HG02884 (cell line): ENCODE measurements at regions not wholly inside any gene's neighbourhood (a gene's known extent, or its start where the extent isn't known, plus 50 kb on each side); places are given as distances from the start of the nearest gene placed in this dataset.

Experiments used
- ATAC-seq: cut with Tn5 transposase; IDR thresholded peaks from one replicate; pipeline ENCODE4 v1.9.1; 2021; ENCODE audit warnings: mild to moderate bottlenecking, moderate library complexity; ENCODE audit not compliant: unreplicated experiment

DNA sequence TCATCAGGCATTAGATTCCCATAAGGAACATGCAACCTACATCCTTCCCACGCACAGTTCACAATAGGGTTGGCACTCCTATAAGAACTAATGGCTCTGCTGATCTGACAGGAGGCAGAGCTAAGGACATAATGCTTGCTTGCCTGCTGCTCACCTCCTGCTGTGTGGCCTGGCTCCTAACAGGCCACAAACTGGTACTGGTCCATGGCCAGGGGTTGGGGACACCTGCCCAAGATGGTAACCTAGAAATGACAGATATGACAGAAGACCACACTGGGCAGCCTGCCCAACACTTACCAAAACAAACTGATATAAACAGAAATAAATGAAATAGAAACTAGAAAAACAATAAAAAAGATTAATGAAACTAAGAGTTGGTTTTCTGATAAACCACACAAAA is 325.6 kb downstream of the SEC23A start:
- ATAC-seq: no peak

GRCh38 chr14:38775986-38776385 is 327.0 kb downstream of the SEC23A start:
- no peak for ATAC-seq

DNA sequence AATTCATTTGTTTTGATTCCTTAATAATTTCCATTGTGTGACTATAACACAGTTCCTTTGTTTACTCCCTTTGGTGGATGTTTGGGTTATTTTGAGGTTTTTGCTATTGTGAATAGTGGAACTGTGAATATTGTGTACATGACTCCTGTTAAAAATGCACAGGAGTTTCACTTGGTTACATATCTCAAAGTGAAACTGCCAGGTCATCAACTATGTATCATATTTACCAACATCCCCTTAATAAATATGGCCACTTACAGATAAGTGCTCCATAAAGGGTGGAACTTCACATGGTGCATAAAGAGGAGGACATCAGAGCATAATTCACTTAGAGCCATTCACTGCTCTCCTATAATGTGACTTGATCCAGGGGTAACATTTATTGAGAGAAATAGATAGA is 328.9 kb downstream of the SEC23A start:
- ATAC-seq: no peak

GRCh38 chr14:38770251-38770650 is 332.8 kb downstream of the SEC23A start:
- no peak for ATAC-seq

GRCh38 chr14:38762845-38763244 is 340.2 kb downstream of the SEC23A start:
- no peak for ATAC-seq

DNA sequence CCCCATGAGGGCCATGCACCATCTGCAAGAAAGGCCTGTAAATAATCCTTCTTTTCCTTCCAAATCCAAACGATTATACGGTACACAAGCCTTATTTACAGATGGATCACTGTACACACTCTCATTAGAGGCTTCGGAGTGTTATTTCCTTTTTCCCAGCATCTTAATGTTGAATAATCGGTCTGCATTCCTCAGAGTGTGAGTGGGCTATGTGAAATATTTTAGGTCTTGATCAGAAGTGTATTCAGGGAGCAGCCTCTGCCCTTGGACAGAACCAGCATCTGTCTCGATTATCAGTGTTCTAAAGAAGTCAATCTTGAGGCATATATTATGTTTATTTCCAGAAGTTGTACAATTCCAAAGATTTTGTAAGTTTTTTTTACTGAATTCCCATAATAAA is 340.6 kb downstream of the SEC23A start:
- ATAC-seq: no peak

DNA sequence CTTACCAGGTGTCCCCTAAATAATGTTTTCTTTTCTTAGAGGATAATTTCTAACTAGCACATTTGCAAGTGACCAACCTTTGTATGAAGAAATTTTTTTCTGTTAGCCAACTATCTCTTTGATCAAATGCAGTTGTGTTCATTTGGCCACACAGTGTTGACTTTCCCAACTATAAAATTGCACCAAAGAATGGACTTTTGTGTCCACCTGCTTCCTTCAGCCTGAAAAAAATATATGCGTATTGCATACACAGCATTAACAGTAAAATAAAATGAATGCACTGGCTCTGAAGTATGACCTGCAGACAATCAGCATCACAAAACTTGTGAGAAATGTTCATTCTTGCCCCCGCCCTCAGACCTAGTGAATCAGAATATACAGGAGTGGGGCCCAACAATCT is 342.0 kb downstream of the SEC23A start:
- ATAC-seq: no peak

GRCh38 chr14:38758661-38759060 is 344.4 kb downstream of the SEC23A start:
- ATAC-seq: no peak

DNA sequence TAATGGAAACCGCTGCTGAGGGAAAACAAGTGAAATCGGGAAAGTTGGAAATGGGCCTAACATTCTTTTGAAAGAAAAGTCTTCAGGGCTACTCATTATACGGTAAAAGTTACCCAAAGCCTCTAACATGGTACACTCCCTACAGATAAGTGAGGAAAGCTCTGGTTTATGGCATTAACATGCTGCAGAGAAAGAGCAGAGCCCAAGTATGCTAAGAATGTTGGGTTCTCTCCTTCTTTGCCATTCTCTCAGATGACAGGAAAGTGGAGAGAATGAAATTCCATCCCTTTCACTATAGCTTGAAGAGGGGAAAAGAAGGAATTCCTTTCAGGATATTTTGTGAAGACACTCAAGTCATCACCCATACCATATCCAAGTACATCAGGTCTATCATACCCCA is 348.0 kb downstream of the SEC23A start:
- ATAC-seq: no peak

- ATAC-seq: no peak
Measured at GRCh38 chr14:38752750-38753149, 350.3 kb downstream of the SEC23A start.

DNA sequence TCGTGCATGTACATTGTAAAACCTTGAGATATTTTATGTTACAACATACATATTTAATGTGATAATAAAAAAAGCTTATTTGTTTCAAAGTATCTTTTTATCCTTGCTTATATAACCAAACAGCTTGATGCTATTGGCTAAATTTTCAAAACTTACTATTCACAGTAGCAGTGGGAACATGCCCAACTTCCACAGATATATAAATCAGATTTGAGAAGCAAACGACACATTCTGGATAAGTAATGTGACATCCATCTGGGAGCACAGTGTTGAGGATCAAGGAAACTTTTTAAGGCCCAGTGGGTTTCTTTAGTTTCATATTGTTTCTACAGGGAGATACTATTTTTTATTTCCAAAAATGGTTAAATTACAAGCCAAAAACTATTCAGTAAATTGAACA is 350.7 kb downstream of the SEC23A start:
- ATAC-seq: no peak

- no peak for ATAC-seq
Measured at GRCh38 chr14:38751459-38751858, 351.6 kb downstream of the SEC23A start.

GRCh38 chr14:38749936-38750335 is 353.1 kb downstream of the SEC23A start:
- ATAC-seq: no peak

GRCh38 chr14:38745861-38746260 is 357.2 kb downstream of the SEC23A start:
- ATAC-seq: no peak

- ATAC-seq: no peak
Measured at GRCh38 chr14:38743966-38744584, 359.0 kb downstream of the SEC23A start.

DNA sequence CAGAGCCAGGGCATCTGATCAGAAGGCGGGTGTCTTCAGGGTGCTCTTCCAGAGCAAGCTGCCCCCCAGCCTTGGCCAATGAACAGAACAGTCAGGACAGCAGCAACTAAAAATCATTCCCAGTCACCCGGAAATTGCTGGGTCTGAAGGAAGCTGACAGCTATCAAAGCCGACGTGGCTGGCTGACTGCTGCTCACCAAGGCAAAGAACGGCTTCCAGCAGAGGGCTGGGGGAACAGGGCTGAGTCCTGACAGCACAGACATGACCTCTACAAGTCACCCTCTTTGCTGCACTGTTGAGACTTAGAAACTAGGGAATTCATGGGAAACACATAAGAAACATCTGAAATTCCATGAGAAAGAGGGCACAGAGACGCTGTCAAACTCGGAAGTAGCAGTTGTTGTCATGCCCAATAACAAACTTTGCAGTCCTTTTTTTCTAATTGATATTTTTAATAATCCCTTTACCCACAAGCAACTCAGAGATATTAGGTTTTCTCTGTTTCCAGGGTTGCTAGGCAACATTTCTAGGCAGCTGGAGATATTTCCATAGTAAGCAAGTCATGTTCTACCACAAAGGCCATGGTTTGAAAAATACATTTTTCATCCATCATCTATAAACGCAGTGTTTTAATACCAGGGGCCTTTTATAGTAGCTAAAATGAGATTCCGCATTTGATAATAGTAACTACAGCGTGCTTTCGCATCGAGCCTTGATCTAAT is 365.2 kb downstream of the SEC23A start:
- ATAC-seq: no peak

DNA sequence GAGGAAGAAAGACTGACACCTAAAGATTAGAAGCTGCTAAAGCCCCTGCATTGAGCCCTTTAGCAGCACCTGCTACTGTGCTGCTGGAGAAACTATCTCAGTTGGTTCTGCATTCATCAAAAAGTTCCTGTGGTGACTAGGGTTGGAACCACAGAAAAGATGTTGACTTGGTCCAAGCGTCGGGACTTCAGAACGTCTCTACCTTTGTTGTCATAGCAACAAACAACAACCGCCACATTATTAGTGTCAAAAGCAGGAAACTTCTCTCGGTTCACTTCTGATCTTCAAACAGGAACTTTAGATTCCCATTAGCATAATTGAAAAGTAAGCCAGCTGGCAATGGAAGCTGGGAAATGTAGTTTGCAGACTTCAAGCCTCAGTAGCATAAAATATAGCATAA is 368.0 kb downstream of the SEC23A start:
- no peak for ATAC-seq

GRCh38 chr14:38731962-38732361 is 371.1 kb downstream of the SEC23A start:
- ATAC-seq: no peak

DNA sequence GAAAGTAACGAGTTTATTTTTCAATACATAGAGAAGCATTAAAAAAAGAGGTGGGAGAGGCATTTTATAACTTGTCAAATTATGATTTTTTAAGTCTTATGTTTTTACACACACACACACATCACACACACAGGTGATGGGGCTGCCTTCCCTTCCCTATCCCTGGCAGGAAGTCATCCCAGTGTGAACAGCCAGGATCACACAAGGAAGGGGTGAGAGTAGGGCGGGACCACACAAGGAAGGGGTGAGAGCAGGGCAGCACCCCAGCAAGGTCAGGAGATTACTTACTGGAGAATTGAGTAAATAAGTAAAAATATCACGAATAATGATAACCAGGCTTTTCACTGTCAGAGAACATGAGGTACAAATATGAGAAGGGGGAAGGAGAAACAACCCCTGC is 372.6 kb downstream of the SEC23A start:
- ATAC-seq: no peak

GRCh38 chr14:38727731-38728130 is 375.3 kb downstream of the SEC23A start:
- ATAC-seq: no peak

GRCh38 chr14:38724621-38725020 is 378.4 kb downstream of the SEC23A start:
- no peak for ATAC-seq

DNA sequence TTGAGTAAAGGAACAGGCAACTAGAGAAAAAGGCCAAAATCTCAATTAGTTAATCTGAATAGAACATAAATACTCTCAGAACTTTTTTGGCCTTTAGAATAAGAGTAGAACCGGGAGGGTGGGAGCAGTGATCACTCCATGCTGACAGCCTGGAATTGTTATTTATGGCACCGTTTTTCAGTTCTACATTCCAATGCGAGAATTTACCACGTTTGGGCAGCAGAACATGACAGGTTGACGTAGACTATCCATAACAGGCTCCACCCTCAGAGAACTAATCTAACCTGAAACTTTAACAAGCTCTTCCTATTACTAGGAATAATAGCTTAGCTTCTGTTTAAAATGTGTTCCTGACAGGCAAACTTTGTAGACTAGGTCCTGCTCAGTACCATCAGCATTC is 379.1 kb downstream of the SEC23A start:
- no peak for ATAC-seq

- no peak for ATAC-seq
Measured at GRCh38 chr14:38723277-38723676, 379.8 kb downstream of the SEC23A start.
